IMR-90 (cell line): ENCODE measurements at regions not wholly inside any gene's neighbourhood (a gene's known extent, or its start where the extent isn't known, plus 50 kb on each side); places are given as distances from the start of the nearest gene placed in this dataset.

Experiments
- ATAC-seq: fragments of 200-7000 bp; cut with Tn5 transposase; 2 replicates; pipeline ENCODE4 v1.9.1; 2020; ENCODE audit warnings: low read depth, mild to moderate bottlenecking, moderate library complexity
- BruUV-seq: library from RNA; stranded (reverse); fragments of 400-500 nt; replicated peaks from 2 replicates; lab custom pipeline; 2021; lab: Mats Ljungman, UMichigan
- CTCF ChIA-PET: fragments of 300-600 bp; formaldehyde crosslinking; extraction: SDS; loops from one replicate; lab custom pipeline; 2021; ENCODE audit warnings: antibody characterized with exemption; lab: Yijun Ruan, JAX
- POLR2A ChIA-PET: fragments of 300-600 bp; sonication (Branson Sonifier 250); formaldehyde crosslinking; loops from one replicate; lab custom pipeline; 2022; ENCODE audit warnings: antibody characterized with exemption; ENCODE audit not compliant: unreplicated experiment; lab: Charles Lee
- DNase-seq: peaks from one replicate; pipeline ENCODE4 v3.0.0; 2013
- H2AFZ ChIP-seq: replicated peaks from 2 replicates; pipeline ENCODE3; 2013; ENCODE audit warnings: low read length, mild to moderate bottlenecking; ENCODE audit not compliant: poor library complexity
- H2AK5ac ChIP-seq: 2 replicates; pipeline ENCODE4 v1.6.1; 2013; ENCODE audit warnings: low read depth, low read length, inconsistent platforms
- H2AK9ac ChIP-seq: replicated peaks from 2 replicates; pipeline ENCODE3; 2013; ENCODE audit warnings: mild to moderate bottlenecking, low read depth, low read length, moderate library complexity; ENCODE audit not compliant: poor library complexity
- H2BK120ac ChIP-seq: 2 replicates; pipeline ENCODE4 v1.6.1; 2013; ENCODE audit warnings: low read depth, low read length, inconsistent platforms
- H2BK15ac ChIP-seq: 3 replicates; pipeline ENCODE4 v1.6.1; 2013; ENCODE audit warnings: low read depth, low read length, inconsistent platforms
- H2BK20ac ChIP-seq: 2 replicates; pipeline ENCODE4 v1.6.1; 2013; ENCODE audit warnings: low read depth, mild to moderate bottlenecking, inconsistent platforms, low read length, moderate library complexity
- H2BK5ac ChIP-seq: 2 replicates; pipeline ENCODE4 v1.6.1; 2013; ENCODE audit warnings: mild to moderate bottlenecking, low read depth, low read length, inconsistent platforms; ENCODE audit not compliant: poor library complexity, severe bottlenecking
- H3K14ac ChIP-seq: replicated peaks from 2 replicates; pipeline ENCODE4 v1.6.1; 2013; ENCODE audit warnings: low read depth, low read length, inconsistent platforms
- H3K18ac ChIP-seq: 2 replicates; pipeline ENCODE4 v1.6.1; 2013; ENCODE audit warnings: low read depth, low read length, control low read depth
- H3K23ac ChIP-seq: 2 replicates; pipeline ENCODE4 v1.6.1; 2013; ENCODE audit warnings: low read depth, low read length, inconsistent platforms
- H3K27ac ChIP-seq: 2 replicates; pipeline ENCODE4 v1.5.1; 2013; ENCODE audit warnings: mild to moderate bottlenecking, control low read depth, low read length; ENCODE audit not compliant: insufficient read depth
- H3K27me3 ChIP-seq: 2 replicates; pipeline ENCODE4 v1.6.1; 2013; ENCODE audit warnings: low read length; ENCODE audit not compliant: control insufficient read depth, insufficient read depth
- H3K36me3 ChIP-seq: 2 replicates; pipeline ENCODE4 v1.6.1; 2013; ENCODE audit warnings: low read length, mixed read lengths; ENCODE audit not compliant: control insufficient read depth, insufficient read depth
- H3K4ac ChIP-seq: 2 replicates; pipeline ENCODE4 v1.6.1; 2013; ENCODE audit warnings: low read depth, low read length, inconsistent platforms
- H3K4me1 ChIP-seq: 2 replicates; pipeline ENCODE4 v1.6.1; 2013; ENCODE audit warnings: low read length, mixed read lengths; ENCODE audit not compliant: control insufficient read depth, insufficient read depth
- H3K4me2 ChIP-seq: 2 replicates; pipeline ENCODE4 v1.6.1; 2013; ENCODE audit warnings: low read depth, mild to moderate bottlenecking, control low read depth, low read length, moderate library complexity
- H3K4me3 ChIP-seq: 2 replicates; pipeline ENCODE4 v1.5.1; 2013; ENCODE audit warnings: low read depth, mild to moderate bottlenecking, control low read depth, low read length, moderate library complexity; ENCODE audit not compliant: insufficient read depth
- H3K56ac ChIP-seq: 2 replicates; pipeline ENCODE4 v1.6.1; 2013; ENCODE audit warnings: low read length, inconsistent platforms; ENCODE audit not compliant: insufficient read depth; ENCODE audit errors: extremely low read depth
- H3K79me1 ChIP-seq, 2 experiments: 2 replicates each; pipeline ENCODE4 v1.6.1; 2013; ENCODE audit warnings: low read length in 2 of 2, inconsistent platforms in 1 of 2, low read depth in 1 of 2
- H3K9ac ChIP-seq: 2 replicates; pipeline ENCODE4 v1.6.1; 2013; ENCODE audit warnings: low read depth, low read length, control low read depth
- H3K9me1 ChIP-seq: 2 replicates; pipeline ENCODE4 v1.6.1; 2013; ENCODE audit warnings: low read length, inconsistent platforms; ENCODE audit not compliant: insufficient read depth
- H3K9me3 ChIP-seq: 2 replicates; pipeline ENCODE4 v1.6.1; 2013; ENCODE audit warnings: low read length; ENCODE audit not compliant: control insufficient read depth, insufficient read depth
- H4K20me1 ChIP-seq: 2 replicates; pipeline ENCODE4 v1.6.1; 2013; ENCODE audit warnings: low read length, inconsistent platforms; ENCODE audit not compliant: insufficient read depth
- H4K5ac ChIP-seq: 2 replicates; pipeline ENCODE4 v1.6.1; 2013; ENCODE audit warnings: mild to moderate bottlenecking, low read depth, low read length, control low read depth
- H4K8ac ChIP-seq, 2 experiments: 2 replicates each; pipeline ENCODE4 v1.6.1; 2013; ENCODE audit warnings: low read depth in 2 of 2, low read length in 2 of 2, control low read depth in 1 of 2, inconsistent platforms in 1 of 2
- H4K91ac ChIP-seq: 2 replicates; pipeline ENCODE4 v1.6.1; 2013; ENCODE audit warnings: low read depth, low read length, inconsistent platforms; ENCODE audit not compliant: insufficient read depth
- CHD1 ChIP-seq: IDR thresholded peaks from 2 replicates; pipeline ENCODE4 v1.6.1; 2012; ENCODE audit warnings: low read depth, low read length, improper control_type of control experiment
- FOS ChIP-seq: fragments of 150-350 bp; IDR thresholded peaks from 2 replicates; pipeline ENCODE4 v1.6.1; 2016; ENCODE audit warnings: low read depth, low read length
- MAFK ChIP-seq: IDR thresholded peaks from 2 replicates; pipeline ENCODE4 v1.6.1; 2012; ENCODE audit warnings: low read depth, low read length, improper control_type of control experiment
- POLR2A ChIP-seq: IDR thresholded peaks from 2 replicates; pipeline ENCODE4 v1.6.1; 2012; ENCODE audit warnings: mild to moderate bottlenecking, low read depth, low read length
- RAD21 ChIP-seq: IDR thresholded peaks from 2 replicates; pipeline ENCODE4 v1.6.1; 2012; ENCODE audit warnings: low read length, improper control_type of control experiment
- SMC3 ChIP-seq: fragments of 150-350 bp; IDR thresholded peaks from 2 replicates; pipeline ENCODE4 v1.6.1; 2016; ENCODE audit warnings: low read depth, mild to moderate bottlenecking, antibody characterized with exemption, low read length, moderate library complexity
- WGBS, 2 experiments: methylation state at CpG; one replicate each; pipeline versions ENCODE4 v1.1.5 to v1.1.7; 2013; ENCODE audit warnings: missing lambda C conversion rate in 2 of 2; ENCODE audit not compliant: insufficient read length in 1 of 2; ENCODE audit errors: extremely low coverage in 2 of 2; 5-methylcytosine and 5-hydroxymethylcytosine counted together
- dilution Hi-C: fragments of 300-500 bp; cut with HindIII; formaldehyde crosslinking; loops from one replicate; pipeline ENCODE4 v1.14.3; 2018; ENCODE audit warnings: low sequenced_read_pairs; ENCODE audit not compliant: unreplicated experiment
- in situ Hi-C: fragments of 300-500 bp; cut with MboI; formaldehyde crosslinking; loops from 3 replicates; pipeline ENCODE4 v1.14.3; 2019; ENCODE audit warnings: low sequenced_read_pairs, inconsistent platforms, mixed read lengths
- intact Hi-C: fragments of 100-400 bp; cut with micrococcal nuclease; formaldehyde crosslinking; loops from 2 replicates; pipeline ENCODE4 v1.10.0; 2022

- TF ChIP-seq POLR2A (no peak), FOS (no peak), CHD1 (no peak), SMC3 (no peak), RAD21 (no peak), MAFK (peak; percentile 62; the same call in 1 of the 2 replicates)
- H2AK9ac ChIP-seq = no peak overlapping the region
- ChIA-PET POLR2A (no interaction called here), CTCF (no interaction called here)
- H2BK5ac ChIP-seq = no peak overlapping the region
- in situ Hi-C loops = no loop called here
- no peak overlapping the region for H3K4me2 ChIP-seq
- no peaks in the 10 kb centered on the region for H3K9me1 ChIP-seq
- no peaks in the 10 kb centered on the region for H3K79me1 ChIP-seq
- H3K9ac ChIP-seq = no peak overlapping the region
- no peak overlapping the region for H2BK15ac ChIP-seq
- dilution Hi-C loops = no loop called here
- no peaks in the 10 kb centered on the region for H3K27me3 ChIP-seq
- no peaks in the 10 kb centered on the region for H4K20me1 ChIP-seq
- no peaks in the 10 kb centered on the region for H3K9me3 ChIP-seq
- no peak overlapping the region for H2BK20ac ChIP-seq
- no peak overlapping the region for H4K5ac ChIP-seq
- no peak overlapping the region for H3K4me3 ChIP-seq
- no peak overlapping the region for H3K56ac ChIP-seq
- H3K23ac ChIP-seq = no peak overlapping the region
- H3K14ac ChIP-seq = no peak overlapping the region
- H3K4me1 ChIP-seq = no peaks in the 10 kb centered on the region
- 84% methylated on average over 3 of the region's 5 CpGs; no CpG with 5 or more reads in 1 of the 2 experiments for WGBS, 2 experiments
- no TSS peak for BruUV-seq
- no peak overlapping the region for H2AFZ ChIP-seq
- H3K27ac ChIP-seq = no peak overlapping the region
- DNase-seq (no peak), ATAC-seq (no peak)
- intact Hi-C loops = no loop called here
- no peak overlapping the region for H2AK5ac ChIP-seq
- no peaks in the 10 kb centered on the region for H3K36me3 ChIP-seq
- H2BK120ac ChIP-seq = no peak overlapping the region
- H4K8ac ChIP-seq = no peak overlapping the region
- no peak overlapping the region for H3K18ac ChIP-seq
- no peak overlapping the region for H4K91ac ChIP-seq
- H3K4ac ChIP-seq = no peak overlapping the region
Measured at GRCh38 chr6:79378957-79379356, 144.5 kb upstream of the HMGN3 start.
